Cardiac fibroblast (primary cell): ENCODE measurements at regions not wholly inside any gene's neighbourhood (a gene's known extent, or its start where the extent isn't known, plus 50 kb on each side); places are given as distances from the start of the nearest gene placed in this dataset.

ENCODE experiments used
- DNase-seq, 2 donors: peaks; one replicate each; pipeline versions ENCODE4 v3.0.0 to v3.0.0-alpha.2; 2010; ENCODE audit warnings: low read depth in 2 of 2
- H3K4me3 ChIP-seq, 2 donors: replicated peaks in 1 of 2; 1 replicate in 1 of 2; 2 replicates in 1 of 2; pipeline ENCODE4 v1.5.1; 2011; ENCODE audit warnings: low read depth in 2 of 2, low read length in 2 of 2, mild to moderate bottlenecking in 2 of 2, moderate library complexity in 1 of 2
- TF ChIP-seq, protein P1 (sequence below): IDR thresholded peaks from one replicate; pipeline ENCODE4 v1.5.1; 2011; ENCODE audit warnings: low read depth, mild to moderate bottlenecking, low read length, inconsistent platforms

DNA sequence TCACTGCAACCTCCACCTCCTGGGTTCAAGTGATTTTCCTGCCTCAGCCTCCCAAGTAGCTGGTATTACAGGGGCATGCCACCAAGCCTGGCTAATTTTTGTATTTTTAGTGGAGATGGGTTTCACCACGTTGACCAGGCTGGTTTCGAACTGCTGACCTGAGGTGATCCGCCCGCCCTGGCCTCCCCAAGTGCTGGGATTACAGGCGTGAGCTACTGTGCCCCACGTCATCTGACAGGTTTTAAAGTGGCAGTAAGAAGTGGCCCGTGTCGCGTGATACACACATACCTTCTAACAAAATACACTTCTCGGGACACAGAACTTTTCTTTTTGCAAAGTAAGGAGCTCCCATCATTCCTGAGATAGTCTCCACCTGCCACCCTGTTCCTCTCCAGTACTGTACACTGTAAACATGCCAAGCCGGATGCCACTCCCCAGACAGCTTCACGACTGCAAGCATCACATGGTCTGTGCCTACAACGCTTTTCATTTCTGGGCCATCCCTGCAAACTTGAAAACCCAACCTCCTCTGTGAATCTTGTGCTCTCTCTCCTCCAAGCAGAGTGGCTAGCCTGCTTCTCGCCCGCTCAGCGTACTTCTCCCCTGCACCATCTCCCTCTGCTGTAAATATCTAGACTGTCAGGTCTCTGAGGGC, 256.3 kb upstream of the KLF14 start:
- H3K4me3 ChIP-seq, result no peak overlapping the region
- no peak for DNase-seq
- TF ChIP-seq, protein P1, sequence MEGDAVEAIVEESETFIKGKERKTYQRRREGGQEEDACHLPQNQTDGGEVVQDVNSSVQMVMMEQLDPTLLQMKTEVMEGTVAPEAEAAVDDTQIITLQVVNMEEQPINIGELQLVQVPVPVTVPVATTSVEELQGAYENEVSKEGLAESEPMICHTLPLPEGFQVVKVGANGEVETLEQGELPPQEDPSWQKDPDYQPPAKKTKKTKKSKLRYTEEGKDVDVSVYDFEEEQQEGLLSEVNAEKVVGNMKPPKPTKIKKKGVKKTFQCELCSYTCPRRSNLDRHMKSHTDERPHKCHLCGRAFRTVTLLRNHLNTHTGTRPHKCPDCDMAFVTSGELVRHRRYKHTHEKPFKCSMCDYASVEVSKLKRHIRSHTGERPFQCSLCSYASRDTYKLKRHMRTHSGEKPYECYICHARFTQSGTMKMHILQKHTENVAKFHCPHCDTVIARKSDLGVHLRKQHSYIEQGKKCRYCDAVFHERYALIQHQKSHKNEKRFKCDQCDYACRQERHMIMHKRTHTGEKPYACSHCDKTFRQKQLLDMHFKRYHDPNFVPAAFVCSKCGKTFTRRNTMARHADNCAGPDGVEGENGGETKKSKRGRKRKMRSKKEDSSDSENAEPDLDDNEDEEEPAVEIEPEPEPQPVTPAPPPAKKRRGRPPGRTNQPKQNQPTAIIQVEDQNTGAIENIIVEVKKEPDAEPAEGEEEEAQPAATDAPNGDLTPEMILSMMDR, result no peak

DNA sequence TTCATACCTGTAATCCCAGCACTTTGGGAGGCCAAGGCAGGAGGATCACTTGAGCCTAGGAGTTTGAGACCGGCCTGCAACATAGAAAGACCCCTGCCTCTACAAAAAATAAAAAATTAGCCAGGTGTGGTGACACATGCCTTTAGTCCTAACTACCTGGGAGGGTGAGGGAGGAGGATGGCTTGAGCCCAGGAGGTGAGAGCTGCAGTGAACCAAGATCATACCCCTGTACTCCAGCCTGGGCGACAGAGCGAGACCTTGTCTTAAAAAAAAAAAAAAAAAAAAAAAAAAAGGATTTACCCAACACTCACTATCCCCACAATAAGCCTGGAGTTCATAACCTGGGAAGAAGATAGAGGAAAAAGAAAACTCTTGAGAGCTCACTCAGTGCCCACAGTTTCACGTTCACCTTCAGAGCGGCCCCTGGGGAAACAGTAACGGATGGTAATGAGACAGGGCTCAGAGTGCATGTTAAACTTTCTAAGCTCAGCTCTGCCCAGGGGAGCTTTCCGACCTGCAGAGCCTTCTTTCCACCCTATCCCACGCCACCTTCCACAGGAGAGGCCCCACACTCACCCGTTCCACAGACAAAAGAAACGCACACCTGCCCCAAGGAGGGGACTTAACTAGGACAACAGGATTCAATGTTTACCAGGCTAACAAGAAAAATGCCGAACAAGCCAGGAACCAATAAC, 259.8 kb upstream of the KLF14 start:
- DNase-seq, result no peak
- TF ChIP-seq, protein P1, result no peak
- H3K4me3 ChIP-seq, result no peak overlapping the region

DNA sequence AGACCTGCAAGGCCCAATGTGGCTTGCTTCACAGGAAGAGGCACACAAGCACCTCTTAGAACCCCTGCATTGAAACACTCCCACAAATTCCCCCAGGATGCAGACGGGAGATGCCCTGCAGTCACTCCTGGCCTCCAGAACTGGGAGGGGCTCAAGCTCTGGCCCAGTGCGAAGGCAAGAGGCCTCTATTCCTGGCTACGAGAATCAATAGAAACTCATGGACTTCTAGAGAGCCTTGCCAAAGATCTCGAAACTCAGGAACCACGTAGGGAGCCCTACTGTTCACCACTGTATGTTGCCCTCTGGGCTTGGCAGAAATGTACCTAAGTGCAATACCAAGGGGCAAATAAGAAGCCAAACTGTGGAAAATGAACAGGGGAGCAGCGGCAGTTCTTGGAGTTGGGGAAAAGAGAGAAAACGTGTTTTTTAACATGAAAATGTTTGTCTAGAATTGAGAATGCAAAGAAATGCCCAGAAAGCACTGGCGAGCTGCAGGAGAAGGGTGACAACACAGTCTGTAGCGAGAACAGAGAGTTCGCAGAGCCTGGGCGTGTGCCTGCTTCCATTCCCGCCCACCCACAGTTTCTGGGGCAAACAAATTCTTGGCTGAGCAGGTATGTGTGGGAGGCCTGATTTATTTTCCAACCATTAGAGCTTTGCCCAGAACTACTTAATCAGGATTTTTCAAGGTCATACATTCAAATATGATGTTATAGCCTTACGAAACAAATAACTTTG, 260.5 kb upstream of the KLF14 start:
- TF ChIP-seq, protein P1, result no peak
- peak in 1 of 2 donors; percentile 70 for DNase-seq
- H3K4me3 ChIP-seq, result no peak overlapping the region

DNA sequence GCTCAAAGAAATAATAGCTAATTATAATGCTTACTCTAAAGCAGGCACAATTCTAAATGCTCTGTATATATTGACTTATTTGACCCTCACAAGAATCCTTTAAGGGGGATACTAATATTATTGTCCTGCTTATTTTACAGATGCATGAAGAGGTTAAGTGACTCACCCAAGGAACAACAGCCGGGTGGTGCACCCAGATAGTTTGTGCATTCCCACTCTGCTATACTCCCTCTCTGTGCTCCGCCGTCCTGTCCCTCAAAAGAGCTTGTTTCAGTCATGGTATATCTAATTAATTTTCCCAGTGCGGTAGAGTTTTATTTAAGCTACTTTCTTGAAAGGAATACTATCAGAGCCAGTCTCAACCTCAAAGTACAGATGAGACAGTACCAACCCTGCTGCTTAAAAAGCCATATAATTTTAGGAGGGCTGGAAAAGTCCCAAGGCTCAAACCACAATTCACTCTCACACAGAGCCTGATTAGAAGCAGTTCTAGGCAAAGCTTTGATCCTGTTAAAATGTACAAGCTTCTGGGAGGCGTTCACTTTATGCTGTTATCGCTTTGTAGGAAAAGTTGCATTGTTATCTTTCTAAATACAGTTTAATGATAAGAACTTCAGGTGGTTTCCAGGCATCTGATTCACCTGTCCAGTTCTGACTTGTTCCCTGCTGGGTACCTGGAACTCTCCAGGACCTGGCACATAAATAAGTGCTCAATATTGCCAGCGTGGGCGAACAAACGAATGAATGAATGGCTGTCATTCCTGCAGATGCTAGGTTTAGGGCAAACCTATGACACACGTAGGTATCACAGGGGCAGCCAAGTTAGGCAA, 261.5 kb upstream of the KLF14 start:
- no peak overlapping the region for H3K4me3 ChIP-seq
- DNase-seq, result no peak

DNA sequence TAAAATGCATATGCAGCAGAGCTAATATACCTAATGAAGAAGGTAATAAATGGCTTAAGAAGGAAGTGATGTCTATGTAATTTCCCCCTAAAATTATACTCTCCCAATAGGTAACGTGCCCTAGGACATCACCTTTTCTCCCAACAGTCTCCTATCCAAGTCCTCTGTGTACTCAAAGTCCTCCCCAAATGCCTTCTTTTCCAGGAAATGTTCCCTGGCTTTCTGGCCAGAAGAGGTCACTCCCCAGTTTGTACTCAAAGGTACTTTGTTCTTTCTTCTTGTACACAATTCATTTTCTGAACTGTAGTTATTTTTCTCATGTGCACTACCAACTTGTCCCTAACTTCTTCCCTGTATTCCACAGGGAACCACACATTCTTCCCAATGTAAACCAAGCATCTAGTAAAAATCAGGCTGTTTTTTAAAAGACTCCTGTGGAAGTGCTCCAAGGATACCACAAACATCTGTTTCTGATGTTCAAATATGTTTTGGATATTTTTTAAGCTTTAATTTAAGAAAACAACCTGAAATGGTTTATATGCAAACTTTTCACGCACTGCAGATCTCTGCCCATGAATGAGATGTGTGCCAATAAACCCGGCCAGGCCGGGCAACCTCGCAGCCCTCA, 262.3 kb upstream of the KLF14 start:
- TF ChIP-seq, protein P1, result no peak
- no peak overlapping the region for H3K4me3 ChIP-seq
- no peak for DNase-seq

More for the DNA sequence above, 261.5 kb upstream of the KLF14 start:
- TF ChIP-seq, protein P1, result no peak

DNA sequence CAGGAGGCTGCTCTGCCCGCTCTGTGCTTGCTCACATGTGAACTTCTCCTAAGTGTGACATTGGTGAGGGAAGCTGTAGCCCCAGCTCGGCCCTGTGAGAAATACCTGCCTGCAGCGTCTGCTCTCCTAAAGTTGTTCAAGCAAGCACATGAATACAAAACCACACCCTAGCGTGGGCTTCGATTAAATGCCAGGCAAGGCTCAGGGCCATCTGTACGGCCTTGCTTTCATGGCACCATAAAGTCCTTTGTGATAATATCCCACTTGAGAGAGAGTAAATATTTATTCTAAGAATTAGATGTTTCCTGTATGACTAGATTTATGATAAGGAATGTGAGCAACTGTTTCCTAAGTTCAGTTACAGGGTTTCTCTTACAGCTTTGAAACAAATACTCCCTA, 262.8 kb upstream of the KLF14 start:
- TF ChIP-seq, protein P1, result no peak
- H3K4me3 ChIP-seq, result no peak overlapping the region
- peak in 1 of 2 donors; percentile 48 for DNase-seq
